ENCODE measurements at regions not wholly inside any gene's neighbourhood (a gene's known extent, or its start where the extent isn't known, plus 50 kb on each side); places are given as distances from the start of the nearest gene placed in this dataset.

DNA sequence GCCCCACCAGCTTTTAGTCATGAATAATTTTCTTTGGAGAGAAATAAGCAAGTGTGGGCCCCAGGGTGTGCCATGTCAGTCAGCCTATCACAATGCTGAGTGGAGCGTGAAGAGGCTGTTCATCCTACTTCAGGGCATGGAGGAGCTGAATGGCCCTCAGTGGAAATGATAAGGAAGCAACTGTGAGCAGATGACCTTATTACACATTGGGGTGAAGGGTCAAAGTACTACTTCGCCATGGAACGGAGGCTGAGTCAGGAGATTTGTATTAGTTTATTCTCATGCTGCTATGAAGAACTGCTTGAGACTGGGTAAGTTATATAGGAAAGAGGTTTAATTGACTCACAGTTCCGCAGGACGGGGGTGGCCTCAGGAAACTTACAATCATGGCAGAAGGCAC, 231.0 kb upstream of the ADAMTS16 start:
- Histone ChIP-seq H3K4me3 (no peak overlapping the region), H3K9ac (ENCODE audit: low read depth in 2 of 2, low read length in 2 of 2) (no peak overlapping the region), H3K27me3 (no peaks in the 10 kb centered on the region), H3K27ac (no peak overlapping the region), H3K36me3 (no peaks in the 10 kb centered on the region), H3K9me3 (no peaks in the 10 kb centered on the region), H3K4me1 (no peaks in the 10 kb centered on the region)
- TF ChIP-seq, protein P1, sequence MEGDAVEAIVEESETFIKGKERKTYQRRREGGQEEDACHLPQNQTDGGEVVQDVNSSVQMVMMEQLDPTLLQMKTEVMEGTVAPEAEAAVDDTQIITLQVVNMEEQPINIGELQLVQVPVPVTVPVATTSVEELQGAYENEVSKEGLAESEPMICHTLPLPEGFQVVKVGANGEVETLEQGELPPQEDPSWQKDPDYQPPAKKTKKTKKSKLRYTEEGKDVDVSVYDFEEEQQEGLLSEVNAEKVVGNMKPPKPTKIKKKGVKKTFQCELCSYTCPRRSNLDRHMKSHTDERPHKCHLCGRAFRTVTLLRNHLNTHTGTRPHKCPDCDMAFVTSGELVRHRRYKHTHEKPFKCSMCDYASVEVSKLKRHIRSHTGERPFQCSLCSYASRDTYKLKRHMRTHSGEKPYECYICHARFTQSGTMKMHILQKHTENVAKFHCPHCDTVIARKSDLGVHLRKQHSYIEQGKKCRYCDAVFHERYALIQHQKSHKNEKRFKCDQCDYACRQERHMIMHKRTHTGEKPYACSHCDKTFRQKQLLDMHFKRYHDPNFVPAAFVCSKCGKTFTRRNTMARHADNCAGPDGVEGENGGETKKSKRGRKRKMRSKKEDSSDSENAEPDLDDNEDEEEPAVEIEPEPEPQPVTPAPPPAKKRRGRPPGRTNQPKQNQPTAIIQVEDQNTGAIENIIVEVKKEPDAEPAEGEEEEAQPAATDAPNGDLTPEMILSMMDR (IDR thresholded peaks at IDR 0.05), result no peak
- DNase-seq, result no peak
- intact Hi-C loops (cut with DNase I), result no loop called here

- intact Hi-C loops (cut with DNase I), result no loop called here
- H3K27me3 ChIP-seq, result no peaks in the 10 kb centered on the region
- no peak for DNase-seq
- no peak overlapping the region for H3K9ac ChIP-seq (ENCODE audit: low read depth in 2 of 2, low read length in 2 of 2)
- TF ChIP-seq, protein P1 (IDR thresholded peaks at IDR 0.05), result no peak
- H3K27ac ChIP-seq, result no peak overlapping the region
- no peak overlapping the region for H3K4me3 ChIP-seq
- no peaks in the 10 kb centered on the region for H3K36me3 ChIP-seq
- no peaks in the 10 kb centered on the region for H3K4me1 ChIP-seq
- H3K9me3 ChIP-seq, result no peaks in the 10 kb centered on the region
Measured at GRCh38 chr5:4911646-4912403, 228.3 kb upstream of the ADAMTS16 start.

- no peaks in the 10 kb centered on the region for H3K4me1 ChIP-seq
Measured at GRCh38 chr5:4921929-4922328, 218.2 kb upstream of the ADAMTS16 start.

GRCh38 chr5:4924577-4924976, 215.6 kb upstream of the ADAMTS16 start:
- Histone ChIP-seq H3K9ac (ENCODE audit: low read depth in 2 of 2, low read length in 2 of 2) (no peak overlapping the region), H3K9me3 (no peaks in the 10 kb centered on the region), H3K27ac (no peak overlapping the region), H3K36me3 (no peaks in the 10 kb centered on the region), H3K4me3 (no peak overlapping the region), H3K27me3 (no peaks in the 10 kb centered on the region), H3K4me1 (no peaks in the 10 kb centered on the region)
- intact Hi-C loops (cut with DNase I), result no loop called here
- DNase-seq, result no peak
- TF ChIP-seq, protein P1 (IDR thresholded peaks at IDR 0.05), result no peak

More at GRCh38 chr5:4921929-4922328, 218.2 kb upstream of the ADAMTS16 start:
- Histone ChIP-seq H3K36me3 (no peaks in the 10 kb centered on the region), H3K27me3 (no peaks in the 10 kb centered on the region), H3K9ac (ENCODE audit: low read depth in 2 of 2, low read length in 2 of 2) (no peak overlapping the region), H3K9me3 (no peaks in the 10 kb centered on the region), H3K27ac (no peak overlapping the region), H3K4me3 (no peak overlapping the region)
- TF ChIP-seq, protein P1 (IDR thresholded peaks at IDR 0.05), result no peak
- intact Hi-C loops (cut with DNase I), result no loop called here
- DNase-seq, result no peak

- intact Hi-C loops (cut with DNase I), result no loop called here
- no peaks in the 10 kb centered on the region for H3K27me3 ChIP-seq
- no peak for DNase-seq
Measured at GRCh38 chr5:4927097-4927496, 213.0 kb upstream of the ADAMTS16 start.

More at GRCh38 chr5:4927097-4927496, 213.0 kb upstream of the ADAMTS16 start:
- Histone ChIP-seq H3K36me3 (no peaks in the 10 kb centered on the region), H3K9me3 (no peaks in the 10 kb centered on the region), H3K4me3 (no peak overlapping the region), H3K4me1 (no peaks in the 10 kb centered on the region), H3K27ac (no peak overlapping the region), H3K9ac (ENCODE audit: low read depth in 2 of 2, low read length in 2 of 2) (no peak overlapping the region)
- TF ChIP-seq, protein P1 (IDR thresholded peaks at IDR 0.05), result no peak

Measured in colonic mucosa (tissue), 4 donors.